Activated naive CD8-positive, alpha-beta T cell treated with anti-CD3 and anti-CD28 coated beads, Interleukin-2, amount 10 ng/mL, durations not matched to agents 7 days and 5 days (primary cell): ENCODE measurements at regions not wholly inside any gene's neighbourhood (a gene's known extent, or its start where the extent isn't known, plus 50 kb on each side); places are given as distances from the start of the nearest gene placed in this dataset.
"Not testable (repeated sequence)": the region's sequence is repeated elsewhere in the genome, so short reads cannot be mapped to it uniquely, and the experiment has no call there.

ENCODE experiments used
- ATAC-seq: fragments of 150-1000 bp; cut with Tn5 transposase; one replicate; pipeline ENCODE4 v1.10.0; 2021; ENCODE audit warnings: low read depth, moderate library complexity
- POLR2A ChIA-PET: fragments of 350-600 bp; sonication (Branson Sonifier 250); formaldehyde crosslinking; loops from one replicate; lab custom pipeline; 2021; ENCODE audit warnings: antibody characterized with exemption; lab: Charles Lee
- DNase-seq: peaks from one replicate; pipeline ENCODE4 v3.0.0; 2021
- H3K27ac Mint-ChIP-seq: one replicate; pipeline ENCODE4 v1.8.0; 2022; ENCODE audit warnings: mild to moderate bottlenecking, mixed read lengths
- H3K27me3 Mint-ChIP-seq: one replicate; pipeline ENCODE4 v1.8.0; 2022; ENCODE audit warnings: mild to moderate bottlenecking, moderate library complexity, mixed read lengths
- H3K36me3 Mint-ChIP-seq: one replicate; pipeline ENCODE4 v1.8.0; 2021; ENCODE audit warnings: mild to moderate bottlenecking, mixed read lengths
- H3K4me1 Mint-ChIP-seq: one replicate; pipeline ENCODE4 v1.8.0; 2021; ENCODE audit warnings: mixed read lengths
- H3K4me3 Mint-ChIP-seq: one replicate; pipeline ENCODE4 v1.8.0; 2022; ENCODE audit warnings: mild to moderate bottlenecking, moderate library complexity, mixed read lengths
- H3K9me3 Mint-ChIP-seq: one replicate; pipeline ENCODE4 v1.8.0; 2021; ENCODE audit warnings: mixed read lengths

GRCh38 chrX:125153621-125154020 lies 166.1 kb upstream of the TEX13C start:
- no peak overlapping the region for H3K27ac Mint-ChIP-seq
- DNase-seq, result no peak

GRCh38 chrX:125154288-125155257 lies 165.1 kb upstream of the TEX13C start:
- H3K4me1 Mint-ChIP-seq, H3K36me3 Mint-ChIP-seq, H3K27ac Mint-ChIP-seq, H3K9me3 Mint-ChIP-seq, ATAC-seq, H3K4me3 Mint-ChIP-seq, POLR2A ChIA-PET, H3K27me3 Mint-ChIP-seq, DNase-seq: not testable (repeated sequence)

More at GRCh38 chrX:125153621-125154020, 166.1 kb upstream of the TEX13C start:
- Mint-ChIP-seq H3K9me3 (no peaks in the 10 kb centered on the region), H3K4me1 (no peaks in the 10 kb centered on the region), H3K27me3 (no peaks in the 10 kb centered on the region), H3K4me3 (no peak overlapping the region), H3K36me3 (no peaks in the 10 kb centered on the region)
- ATAC-seq, result no peak
- POLR2A ChIA-PET, result no interaction called here

- H3K27ac Mint-ChIP-seq, ATAC-seq, H3K9me3 Mint-ChIP-seq, H3K27me3 Mint-ChIP-seq, POLR2A ChIA-PET, DNase-seq, H3K36me3 Mint-ChIP-seq, H3K4me1 Mint-ChIP-seq, H3K4me3 Mint-ChIP-seq: not testable (repeated sequence)
Measured at GRCh38 chrX:125155296-125156033, 164.2 kb upstream of the TEX13C start.

- H3K4me3 Mint-ChIP-seq, result no peak overlapping the region
- H3K36me3 Mint-ChIP-seq, result no peaks in the 10 kb centered on the region
- DNase-seq (no peak), ATAC-seq (no peak)
- H3K27me3 Mint-ChIP-seq, result no peaks in the 10 kb centered on the region
- no peaks in the 10 kb centered on the region for H3K4me1 Mint-ChIP-seq
- no peak overlapping the region for H3K27ac Mint-ChIP-seq
- H3K9me3 Mint-ChIP-seq, result no peaks in the 10 kb centered on the region
- POLR2A ChIA-PET, result no interaction called here
Measured at GRCh38 chrX:125170459-125170858, 149.2 kb upstream of the TEX13C start.

GRCh38 chrX:125172531-125172930 lies 147.1 kb upstream of the TEX13C start:
- ATAC-seq (no peak), DNase-seq (no peak)
- Mint-ChIP-seq H3K36me3 (no peaks in the 10 kb centered on the region), H3K27ac (no peak overlapping the region), H3K9me3 (no peaks in the 10 kb centered on the region), H3K4me1 (no peaks in the 10 kb centered on the region), H3K4me3 (no peak overlapping the region), H3K27me3 (no peaks in the 10 kb centered on the region)
- POLR2A ChIA-PET, result no interaction called here

GRCh38 chrX:125175991-125176584 lies 143.6 kb upstream of the TEX13C start:
- Mint-ChIP-seq H3K27ac (no peak overlapping the region), H3K4me3 (no peak overlapping the region), H3K36me3 (no peaks in the 10 kb centered on the region), H3K9me3 (no peaks in the 10 kb centered on the region), H3K27me3 (no peaks in the 10 kb centered on the region), H3K4me1 (no peaks in the 10 kb centered on the region)
- POLR2A ChIA-PET, result no interaction called here
- ATAC-seq (no peak), DNase-seq (no peak)

GRCh38 chrX:125193921-125194320 lies 125.8 kb upstream of the TEX13C start:
- POLR2A ChIA-PET, result no interaction called here
- no peaks in the 10 kb centered on the region for H3K36me3 Mint-ChIP-seq
- ATAC-seq (no peak), DNase-seq (no peak)
- H3K27me3 Mint-ChIP-seq, result peaks cover 10% of the 10 kb centered on the region
- H3K4me1 Mint-ChIP-seq, result no peaks in the 10 kb centered on the region
- no peak overlapping the region for H3K27ac Mint-ChIP-seq
- no peak overlapping the region for H3K4me3 Mint-ChIP-seq
- no peaks in the 10 kb centered on the region for H3K9me3 Mint-ChIP-seq

- no peaks in the 10 kb centered on the region for H3K9me3 Mint-ChIP-seq
- no peak for DNase-seq
- peaks cover 4% of the 10 kb centered on the region for H3K4me1 Mint-ChIP-seq
- POLR2A ChIA-PET, result no interaction called here
- ATAC-seq, result no peak
- H3K27me3 Mint-ChIP-seq, result peaks cover 24% of the 10 kb centered on the region
- no peak overlapping the region for H3K4me3 Mint-ChIP-seq
- H3K36me3 Mint-ChIP-seq, result no peaks in the 10 kb centered on the region
- no peak overlapping the region for H3K27ac Mint-ChIP-seq
Measured at GRCh38 chrX:125198546-125198945, 121.1 kb upstream of the TEX13C start.

- Mint-ChIP-seq H3K27ac (no peak overlapping the region), H3K4me3 (peak overlapping the region; percentile 35), H3K36me3 (no peaks in the 10 kb centered on the region), H3K27me3 (peaks cover 38% of the 10 kb centered on the region), H3K9me3 (no peaks in the 10 kb centered on the region), H3K4me1 (peaks cover 11% of the 10 kb centered on the region)
- POLR2A ChIA-PET, result no interaction called here
- no peak for ATAC-seq
- peak; percentile 14 for DNase-seq
Measured at GRCh38 chrX:125202591-125203248, 117.0 kb upstream of the TEX13C start.

GRCh38 chrX:125203365-125203736 lies 116.3 kb upstream of the TEX13C start:
- no peaks in the 10 kb centered on the region for H3K36me3 Mint-ChIP-seq
- H3K4me1 Mint-ChIP-seq, result peaks cover 11% of the 10 kb centered on the region
- ATAC-seq, result no peak
- H3K27me3 Mint-ChIP-seq, result peaks cover 38% of the 10 kb centered on the region
- POLR2A ChIA-PET, result no interaction called here
- no peak overlapping the region for H3K27ac Mint-ChIP-seq
- DNase-seq, result peak; percentile 28
- peak overlapping the region; percentile 60 for H3K4me3 Mint-ChIP-seq
- H3K9me3 Mint-ChIP-seq, result no peaks in the 10 kb centered on the region

GRCh38 chrX:125203737-125204578 lies 115.7 kb upstream of the TEX13C start:
- H3K36me3 Mint-ChIP-seq, result no peaks in the 10 kb centered on the region
- no peaks in the 10 kb centered on the region for H3K9me3 Mint-ChIP-seq
- peak overlapping the region; percentile 80 for H3K4me3 Mint-ChIP-seq
- POLR2A ChIA-PET, result interaction anchor here (0.7 kb wide), 1 partner anchor 863 kb away, joined by 4 read pairs; no protein-coding TSS in a partner anchor
- DNase-seq (peak; percentile 31), ATAC-seq (peak; percentile 31)
- H3K27ac Mint-ChIP-seq, result no peak overlapping the region
- peaks cover 11% of the 10 kb centered on the region for H3K4me1 Mint-ChIP-seq
- H3K27me3 Mint-ChIP-seq, result peaks cover 38% of the 10 kb centered on the region

GRCh38 chrX:125204681-125205132 lies 115.0 kb upstream of the TEX13C start:
- Mint-ChIP-seq H3K36me3 (no peaks in the 10 kb centered on the region), H3K4me1 (peaks cover 11% of the 10 kb centered on the region), H3K27me3 (peaks cover 38% of the 10 kb centered on the region), H3K27ac (no peak overlapping the region), H3K9me3 (no peaks in the 10 kb centered on the region), H3K4me3 (peak overlapping the region; percentile 80)
- DNase-seq (no peak), ATAC-seq (no peak)
- POLR2A ChIA-PET, result no interaction called here
